HS-27A (cell line): ENCODE measurements at regions not wholly inside any gene's neighbourhood (a gene's known extent, or its start where the extent isn't known, plus 50 kb on each side); places are given as distances from the start of the nearest gene placed in this dataset.
"Not testable (repeated sequence)": the region's sequence is repeated elsewhere in the genome, so short reads cannot be mapped to it uniquely, and the experiment has no call there.

Source experiments
- DNase-seq: peaks from one replicate; pipeline ENCODE4 v3.0.0-alpha.2; 2012; ENCODE audit warnings: low read depth, missing footprints

GRCh38 chr5:62041156-62041756, 264.8 kb upstream of the KIF2A start:
- no peak for DNase-seq

DNA sequence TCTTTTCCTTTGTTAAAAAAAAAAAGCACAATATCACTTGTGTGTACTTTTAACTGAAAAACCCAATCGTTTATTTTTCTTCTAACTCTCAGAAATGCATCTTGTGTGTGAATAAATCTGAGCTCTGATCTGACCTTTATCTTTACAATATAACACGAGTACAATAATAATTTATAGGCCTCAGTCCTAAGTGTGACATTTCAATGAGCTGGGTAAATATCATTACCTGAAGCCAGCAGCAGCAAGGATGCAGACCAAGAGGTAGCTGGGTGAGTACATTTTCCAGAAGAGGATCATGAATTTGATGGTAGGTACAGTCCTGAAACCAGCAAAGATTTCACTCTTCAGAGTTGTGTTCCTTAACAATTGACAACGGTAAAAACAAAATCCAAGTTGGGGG, 264.0 kb upstream of the KIF2A start:
- no peak for DNase-seq

- DNase-seq, result no peak
Measured at GRCh38 chr5:62043289-62044280, 262.4 kb upstream of the KIF2A start.

DNA sequence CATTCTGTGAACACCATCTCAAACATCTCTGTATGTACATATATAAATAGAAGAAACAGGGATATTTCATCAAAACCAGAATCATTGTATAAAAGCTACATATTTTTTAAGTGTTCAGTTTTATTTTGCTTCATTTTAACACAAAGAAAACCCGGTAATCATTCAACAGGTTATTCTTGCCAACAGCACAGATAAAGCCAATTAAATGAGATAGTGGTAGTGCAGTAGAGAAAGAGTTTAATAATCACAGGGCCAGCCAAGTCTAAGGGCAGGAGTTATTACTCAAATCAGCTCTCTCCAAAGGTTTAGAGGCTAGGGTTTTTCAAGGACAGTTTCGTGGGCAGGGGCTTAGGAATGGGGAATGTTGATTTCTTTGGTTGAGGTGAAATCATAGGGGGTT, 261.0 kb upstream of the KIF2A start:
- DNase-seq, result no peak

DNA sequence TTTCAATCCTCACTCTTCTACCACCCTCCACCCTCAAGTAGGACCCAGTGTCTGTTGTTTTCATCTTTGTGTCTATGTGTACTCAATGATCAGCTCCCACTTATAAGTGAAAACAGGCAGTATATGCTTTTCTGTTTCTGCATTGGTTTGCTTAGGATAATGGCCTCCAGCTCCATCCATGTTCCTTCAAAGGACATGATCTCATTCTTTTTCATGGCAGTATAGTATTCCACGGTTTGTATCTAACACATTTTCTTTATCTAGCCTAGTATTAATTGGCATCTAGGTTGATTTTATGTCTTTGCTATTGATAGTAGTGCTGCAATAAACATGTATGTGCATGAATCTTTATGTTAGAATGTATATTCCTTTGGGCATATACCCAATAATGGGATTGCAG, 259.8 kb upstream of the KIF2A start:
- DNase-seq, result no peak

- no peak for DNase-seq
Measured at GRCh38 chr5:62051747-62052146, 254.3 kb upstream of the KIF2A start.

DNA sequence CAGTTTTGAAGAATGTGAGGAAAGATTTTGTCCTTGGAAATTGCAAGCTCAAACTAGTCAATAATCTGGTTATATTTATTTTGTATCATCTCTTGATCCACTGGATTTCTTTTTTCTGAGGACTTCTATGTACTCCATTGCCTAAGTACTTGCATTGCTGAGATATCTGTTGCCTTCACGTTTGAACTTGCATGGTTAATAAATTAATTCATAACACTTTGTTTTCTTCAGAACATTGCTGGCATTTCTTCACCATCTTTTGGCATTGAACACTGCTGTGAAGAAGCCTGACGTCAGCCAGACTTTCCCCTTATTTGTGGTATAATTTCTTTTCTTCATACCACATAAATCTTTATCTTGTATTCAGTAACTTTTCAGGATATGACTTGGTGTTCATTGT, 246.0 kb upstream of the KIF2A start:
- no peak for DNase-seq

DNA sequence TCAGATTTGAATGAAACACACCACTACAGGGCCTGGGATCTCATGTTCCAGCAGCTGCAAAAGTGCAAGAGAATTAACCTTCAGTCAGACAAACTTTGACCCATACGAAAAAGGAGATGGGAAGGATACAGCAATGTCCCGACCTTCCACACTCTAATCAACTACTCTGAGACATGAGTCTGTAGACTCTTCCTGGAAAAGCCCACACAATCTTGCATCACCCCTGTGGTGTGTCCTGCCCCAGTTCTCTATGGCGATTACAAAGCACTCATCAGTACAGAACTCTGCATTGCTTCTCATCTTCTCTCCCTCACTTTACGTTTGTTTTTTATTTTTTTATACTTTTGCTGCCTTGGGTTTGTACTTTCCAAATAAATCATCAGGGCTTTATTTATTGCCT, 241.0 kb upstream of the KIF2A start:
- no peak for DNase-seq

DNA sequence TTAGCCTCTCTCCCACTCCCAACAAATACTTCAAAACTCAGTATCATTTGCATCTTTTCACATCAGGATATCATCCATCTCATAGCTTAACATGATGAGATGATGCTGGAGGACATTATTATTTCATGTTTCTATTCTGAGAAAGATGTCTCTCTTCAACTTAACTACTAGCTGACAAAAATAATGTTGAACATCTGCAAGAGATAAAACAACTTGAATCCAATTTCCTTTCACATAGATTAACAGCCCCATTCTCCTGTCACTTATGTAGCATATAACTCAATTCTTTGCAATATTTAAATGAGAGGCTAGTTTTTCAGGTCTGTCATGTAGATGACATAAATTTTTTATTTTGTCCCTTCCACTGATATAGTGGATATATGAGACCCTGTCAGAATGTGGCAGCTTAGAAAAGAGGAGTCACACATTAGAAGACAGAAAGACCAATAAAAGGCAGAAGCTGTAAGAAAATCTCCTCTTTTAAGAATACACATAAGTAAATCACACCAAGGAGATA, 239.2 kb upstream of the KIF2A start:
- DNase-seq, result no peak

- DNase-seq, result no peak
Measured at GRCh38 chr5:62068554-62068953, 237.5 kb upstream of the KIF2A start.

DNA sequence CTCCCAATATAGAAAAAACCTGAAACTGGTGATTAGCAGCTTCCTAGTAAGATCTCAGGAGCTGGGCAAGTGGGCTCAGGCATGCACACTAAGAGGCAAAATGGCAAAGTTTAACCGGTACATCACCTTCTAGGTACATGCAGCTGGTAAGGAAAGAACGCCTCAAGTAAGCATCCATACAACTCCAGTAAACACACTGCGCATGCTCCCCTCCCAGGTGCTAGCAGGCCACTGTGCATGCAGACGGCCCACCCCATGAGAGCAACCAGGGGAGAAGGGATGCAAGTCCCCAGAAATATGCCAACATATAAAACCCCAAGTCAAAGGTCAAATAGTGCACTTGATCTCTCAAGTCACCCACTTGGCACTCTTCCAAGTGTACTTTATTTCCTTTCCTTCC, 228.6 kb upstream of the KIF2A start:
- no peak for DNase-seq

GRCh38 chr5:62077823-62078550, 228.0 kb upstream of the KIF2A start:
- no peak for DNase-seq

GRCh38 chr5:62082370-62082801, 223.6 kb upstream of the KIF2A start:
- DNase-seq, result peak; percentile 52

DNA sequence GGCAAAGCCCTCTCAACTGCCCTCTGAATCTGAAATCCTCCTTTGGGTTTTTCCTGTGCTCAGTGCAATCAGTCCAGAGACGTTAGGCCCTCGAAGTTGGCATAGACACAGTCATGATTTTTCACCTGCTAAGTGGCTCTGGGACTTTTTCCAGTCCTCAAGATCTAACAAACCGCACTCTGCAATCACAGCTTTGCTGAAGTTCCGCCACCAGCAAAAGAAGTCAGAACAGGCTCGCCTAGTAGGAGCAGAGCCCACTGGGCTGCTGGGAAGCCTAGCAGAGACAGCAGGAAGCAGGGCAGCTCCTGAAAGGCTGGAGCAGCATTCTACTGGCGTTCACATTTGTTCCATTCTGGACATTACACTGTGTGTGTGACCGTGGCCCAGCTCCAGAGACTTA, 222.8 kb upstream of the KIF2A start:
- DNase-seq, result no peak

DNA sequence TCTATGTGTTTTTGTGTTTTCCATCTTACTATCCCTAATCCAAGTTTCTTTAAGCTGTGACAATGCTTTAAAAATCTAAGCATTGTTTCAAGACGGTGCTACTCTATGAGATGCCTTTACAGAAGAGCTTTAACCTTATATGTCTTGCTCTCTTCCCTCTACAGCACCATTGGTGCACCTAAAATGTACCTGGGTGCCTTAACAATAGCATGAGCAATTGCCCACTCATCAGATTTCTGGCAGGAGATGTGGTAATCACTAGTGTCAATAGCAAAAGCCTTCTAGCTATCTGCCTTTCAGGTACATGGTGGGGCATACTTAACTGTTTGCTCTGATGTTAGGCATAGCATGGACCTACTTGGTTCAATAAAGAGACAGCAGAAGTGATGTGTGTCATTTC, 222.3 kb upstream of the KIF2A start:
- no peak for DNase-seq

GRCh38 chr5:62084391-62084790, 221.6 kb upstream of the KIF2A start:
- no peak for DNase-seq

GRCh38 chr5:62090953-62091352, 215.1 kb upstream of the KIF2A start:
- no peak for DNase-seq

DNA sequence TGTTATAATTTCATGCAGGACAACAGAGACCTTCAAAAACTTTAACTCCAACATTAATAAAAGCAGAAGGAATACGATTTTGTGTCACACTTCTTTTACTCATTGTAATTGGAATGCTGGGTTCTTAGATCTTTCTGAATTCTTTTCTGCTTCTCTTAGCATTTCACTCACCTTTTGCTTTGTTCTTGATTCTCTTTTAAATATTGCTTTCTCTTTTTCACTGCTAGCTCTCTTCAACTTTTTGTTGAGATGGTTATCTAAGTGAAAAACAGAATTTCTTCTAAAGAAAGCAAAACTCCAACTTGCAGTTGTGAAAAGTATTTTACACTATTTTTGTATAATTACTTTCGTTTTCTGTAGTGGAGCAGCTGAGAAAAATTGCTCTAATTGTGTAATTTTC, 212.6 kb upstream of the KIF2A start:
- no peak for DNase-seq

DNA sequence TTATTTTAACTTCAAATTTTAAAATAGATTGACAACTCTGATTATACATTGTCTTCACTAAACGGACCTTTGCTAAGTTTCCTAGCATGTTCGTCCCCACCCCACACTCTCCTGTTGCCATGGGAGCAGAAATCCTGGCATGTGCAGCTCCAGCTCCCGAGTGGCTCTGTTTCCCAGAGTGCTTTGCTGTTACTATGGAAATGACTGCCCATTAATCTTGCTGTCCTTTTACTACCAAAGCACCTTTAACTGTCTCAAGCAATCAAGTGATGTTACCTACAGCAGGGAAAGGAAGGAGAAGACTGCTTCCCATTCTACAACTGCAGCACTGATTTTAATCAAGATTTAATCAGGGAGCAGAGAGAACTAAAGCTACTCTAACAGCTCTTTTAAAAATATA, 212.0 kb upstream of the KIF2A start:
- no peak for DNase-seq

DNA sequence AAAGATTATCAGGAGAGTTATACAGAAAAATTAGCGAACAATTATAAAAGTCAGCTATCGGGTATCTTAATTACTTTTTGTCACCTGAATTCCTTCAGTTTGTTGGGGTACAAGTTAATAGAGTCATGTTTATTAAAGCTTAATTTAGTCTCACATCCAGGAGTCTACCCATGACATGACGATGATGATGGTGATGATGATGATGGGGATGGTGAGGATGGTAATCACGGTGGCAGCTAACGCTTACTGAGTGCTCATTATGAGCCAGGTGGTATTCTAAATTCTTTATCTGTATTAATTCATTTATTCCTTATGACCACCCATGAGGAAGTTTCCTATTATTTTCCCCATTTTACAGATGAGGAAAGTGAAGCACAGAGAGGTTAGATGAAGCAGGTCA, 208.6 kb upstream of the KIF2A start:
- no peak for DNase-seq

GRCh38 chr5:62100201-62100600, 205.8 kb upstream of the KIF2A start:
- no peak for DNase-seq

DNA sequence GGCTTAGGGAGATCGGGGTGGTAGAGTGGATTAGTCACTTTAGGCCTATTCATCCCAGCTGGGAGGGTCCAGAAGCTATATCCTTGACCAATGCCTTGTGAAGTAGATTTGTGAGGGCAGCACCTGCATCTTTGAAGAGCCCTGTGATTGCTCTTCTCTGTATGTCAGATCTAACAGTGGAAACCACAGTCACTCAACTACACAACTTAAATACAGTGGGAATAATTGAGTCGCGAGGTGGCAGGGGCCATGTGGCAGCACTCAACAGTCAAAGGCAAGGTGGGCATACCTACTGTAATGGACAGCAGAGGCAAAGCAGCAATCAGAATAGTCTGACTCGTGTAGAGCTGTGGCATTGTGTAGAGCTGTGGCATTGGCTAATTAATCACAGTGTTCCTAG, 202.1 kb upstream of the KIF2A start:
- DNase-seq, result not testable (repeated sequence)

DNA sequence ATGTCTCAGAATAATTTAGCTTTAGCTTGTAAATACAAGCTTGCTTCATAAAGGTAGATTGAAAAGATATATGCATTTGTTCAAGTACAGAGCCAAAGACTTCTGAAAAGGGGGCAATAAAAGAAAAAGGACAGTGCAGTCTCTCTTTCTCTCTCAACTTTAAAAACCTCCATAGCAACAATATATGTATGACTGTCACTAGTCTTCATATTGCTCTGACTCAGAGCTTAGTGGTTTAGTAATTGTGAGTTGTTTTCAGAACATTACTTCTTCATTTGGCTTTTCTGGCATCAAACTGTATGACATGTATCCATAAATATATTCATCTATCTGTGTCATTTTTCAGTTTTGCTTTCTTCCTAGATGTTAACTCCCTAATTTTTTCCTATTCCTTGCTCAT, 194.6 kb upstream of the KIF2A start:
- no peak for DNase-seq
